GM21360 (cell line): ENCODE measurements at regions not wholly inside any gene's neighbourhood (a gene's known extent, or its start where the extent isn't known, plus 50 kb on each side); places are given as distances from the start of the nearest gene placed in this dataset.
"Not testable (repeated sequence)": the region's sequence is repeated elsewhere in the genome, so short reads cannot be mapped to it uniquely, and the experiment has no call there.

Experiments used
- ATAC-seq: cut with Tn5 transposase; IDR thresholded peaks from one replicate; pipeline ENCODE4 v1.9.1; 2021; ENCODE audit warnings: mild to moderate bottlenecking, moderate library complexity; ENCODE audit not compliant: unreplicated experiment

GRCh38 chrX:115909017-115909416 is 261.5 kb upstream of the AGTR2 start:
- no peak for ATAC-seq

- no peak for ATAC-seq
Observed at GRCh38 chrX:115911967-115912366, 258.6 kb upstream of the AGTR2 start.

GRCh38 chrX:115912372-115912897 is 258.1 kb upstream of the AGTR2 start:
- ATAC-seq = peak; percentile 92

- ATAC-seq = peak; percentile 43
Observed at GRCh38 chrX:115913575-115913974, 257.0 kb upstream of the AGTR2 start.

- not testable (repeated sequence) for ATAC-seq
Observed at GRCh38 chrX:115915625-115916024, 254.9 kb upstream of the AGTR2 start.

- ATAC-seq = no peak
Observed at GRCh38 chrX:115929480-115929879, 241.1 kb upstream of the AGTR2 start.

- ATAC-seq = no peak
Observed at GRCh38 chrX:115936008-115936407, 234.5 kb upstream of the AGTR2 start.

GRCh38 chrX:115939070-115939469 is 231.5 kb upstream of the AGTR2 start:
- ATAC-seq = peak; percentile 53

- peak; percentile 33 for ATAC-seq
Observed at GRCh38 chrX:115939636-115940160, 230.8 kb upstream of the AGTR2 start.

- peak; percentile 17 for ATAC-seq
Observed at GRCh38 chrX:115940348-115940747, 230.2 kb upstream of the AGTR2 start.

- peak; percentile 47 for ATAC-seq
Observed at GRCh38 chrX:115940888-115941332, 229.6 kb upstream of the AGTR2 start.

- ATAC-seq = no peak
Observed at GRCh38 chrX:115941388-115941787, 229.2 kb upstream of the AGTR2 start.

GRCh38 chrX:115946059-115946458 is 224.5 kb upstream of the AGTR2 start:
- no peak for ATAC-seq

- ATAC-seq = no peak
Observed at GRCh38 chrX:115948018-115948923, 222.3 kb upstream of the AGTR2 start.

GRCh38 chrX:115949900-115950822 is 220.4 kb upstream of the AGTR2 start:
- ATAC-seq = no peak

GRCh38 chrX:115952417-115953092 is 218.0 kb upstream of the AGTR2 start:
- ATAC-seq = no peak

- ATAC-seq = no peak
Observed at GRCh38 chrX:115957862-115958490, 212.6 kb upstream of the AGTR2 start.

- ATAC-seq = no peak
Observed at GRCh38 chrX:115958687-115959359, 211.7 kb upstream of the AGTR2 start.

GRCh38 chrX:115960440-115961084 is 210.0 kb upstream of the AGTR2 start:
- no peak for ATAC-seq
